HL-60 (cell line): ENCODE measurements at regions not wholly inside any gene's neighbourhood (a gene's known extent, or its start where the extent isn't known, plus 50 kb on each side); places are given as distances from the start of the nearest gene placed in this dataset.

Experiments used
- DNase-seq, 2 experiments: peaks; one replicate each; pipeline ENCODE4 v3.0.0-alpha.2; 2010 to 2020; ENCODE audit warnings: low read depth in 1 of 2, low spot score in 1 of 2
- H3K27ac ChIP-seq: fragments of 250-450 bp; sonication (Bioruptor Pico); replicated peaks from 2 replicates; pipeline ENCODE4 v1.5.1; 2020; ENCODE audit warnings: mild to moderate bottlenecking, moderate library complexity
- H3K27me3 ChIP-seq: fragments of 250-450 bp; sonication (Bioruptor Pico); 2 replicates; pipeline ENCODE4 v1.5.1; 2021; ENCODE audit warnings: mild to moderate bottlenecking, moderate library complexity; ENCODE audit not compliant: insufficient read depth, poor library complexity, severe bottlenecking
- H3K4me3 ChIP-seq: replicated peaks from 2 replicates; pipeline ENCODE4 v1.5.1; 2011; ENCODE audit warnings: mild to moderate bottlenecking, control low read depth, low read length; ENCODE audit not compliant: insufficient read depth
- CTCF ChIP-seq: IDR thresholded peaks from one replicate; pipeline ENCODE4 v1.5.1; 2011; ENCODE audit warnings: low read length, control low read depth, inconsistent platforms; ENCODE audit not compliant: insufficient read depth
- GABPA ChIP-seq: IDR thresholded peaks from 2 replicates; pipeline ENCODE4 v1.6.1; 2012; ENCODE audit warnings: low read depth
- POLR2AphosphoS5 ChIP-seq: IDR thresholded peaks from 2 replicates; pipeline ENCODE4 v1.6.1; 2012; ENCODE audit warnings: low read depth
- SPI1 ChIP-seq: IDR thresholded peaks from 2 replicates; pipeline ENCODE4 v1.6.1; 2012; ENCODE audit warnings: low read depth, mild to moderate bottlenecking, borderline replicate concordance
- TF ChIP-seq, protein P1 (sequence below): IDR thresholded peaks from 2 replicates; pipeline ENCODE4 v1.6.1; 2012; ENCODE audit warnings: low read depth; ENCODE audit not compliant: insufficient replicate concordance

- Histone ChIP-seq H3K4me3 (no peak overlapping the region), H3K27ac (no peak overlapping the region), H3K27me3 (no peaks in the 10 kb centered on the region)
- TF ChIP-seq, protein P1, sequence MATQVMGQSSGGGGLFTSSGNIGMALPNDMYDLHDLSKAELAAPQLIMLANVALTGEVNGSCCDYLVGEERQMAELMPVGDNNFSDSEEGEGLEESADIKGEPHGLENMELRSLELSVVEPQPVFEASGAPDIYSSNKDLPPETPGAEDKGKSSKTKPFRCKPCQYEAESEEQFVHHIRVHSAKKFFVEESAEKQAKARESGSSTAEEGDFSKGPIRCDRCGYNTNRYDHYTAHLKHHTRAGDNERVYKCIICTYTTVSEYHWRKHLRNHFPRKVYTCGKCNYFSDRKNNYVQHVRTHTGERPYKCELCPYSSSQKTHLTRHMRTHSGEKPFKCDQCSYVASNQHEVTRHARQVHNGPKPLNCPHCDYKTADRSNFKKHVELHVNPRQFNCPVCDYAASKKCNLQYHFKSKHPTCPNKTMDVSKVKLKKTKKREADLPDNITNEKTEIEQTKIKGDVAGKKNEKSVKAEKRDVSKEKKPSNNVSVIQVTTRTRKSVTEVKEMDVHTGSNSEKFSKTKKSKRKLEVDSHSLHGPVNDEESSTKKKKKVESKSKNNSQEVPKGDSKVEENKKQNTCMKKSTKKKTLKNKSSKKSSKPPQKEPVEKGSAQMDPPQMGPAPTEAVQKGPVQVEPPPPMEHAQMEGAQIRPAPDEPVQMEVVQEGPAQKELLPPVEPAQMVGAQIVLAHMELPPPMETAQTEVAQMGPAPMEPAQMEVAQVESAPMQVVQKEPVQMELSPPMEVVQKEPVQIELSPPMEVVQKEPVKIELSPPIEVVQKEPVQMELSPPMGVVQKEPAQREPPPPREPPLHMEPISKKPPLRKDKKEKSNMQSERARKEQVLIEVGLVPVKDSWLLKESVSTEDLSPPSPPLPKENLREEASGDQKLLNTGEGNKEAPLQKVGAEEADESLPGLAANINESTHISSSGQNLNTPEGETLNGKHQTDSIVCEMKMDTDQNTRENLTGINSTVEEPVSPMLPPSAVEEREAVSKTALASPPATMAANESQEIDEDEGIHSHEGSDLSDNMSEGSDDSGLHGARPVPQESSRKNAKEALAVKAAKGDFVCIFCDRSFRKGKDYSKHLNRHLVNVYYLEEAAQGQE = no peak
- no peak for TF ChIP-seq SPI1
- TF ChIP-seq GABPA = no peak
- no peak for TF ChIP-seq POLR2AphosphoS5
- DNase-seq = no peak
Observed at GRCh38 chr9:29564564-29564963, 1991.3 kb upstream of the C9orf72 start.

DNA sequence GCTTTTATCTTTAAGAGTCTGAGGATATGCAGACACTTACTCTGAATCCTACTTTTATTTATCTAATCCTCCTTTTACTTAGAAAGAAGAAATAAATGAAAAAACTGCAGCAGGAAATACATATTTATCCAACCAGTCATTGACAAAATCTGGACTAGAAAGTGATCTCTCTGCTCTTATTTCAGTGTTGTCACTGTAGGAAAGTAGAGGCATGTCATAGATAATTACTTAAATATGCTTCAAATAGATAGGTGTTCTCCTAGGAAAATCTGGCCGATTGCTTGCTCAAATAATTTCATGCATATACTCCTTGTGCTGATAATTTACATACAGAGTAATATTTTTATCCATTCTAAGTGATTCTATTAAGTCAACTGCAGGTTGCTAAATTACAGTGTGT, 2001.9 kb upstream of the C9orf72 start:
- no peak overlapping the region for H3K4me3 ChIP-seq
- no peak for DNase-seq
- TF ChIP-seq, protein P1 = no peak
- TF ChIP-seq GABPA = no peak
- no peak for TF ChIP-seq SPI1
- no peak for TF ChIP-seq CTCF
- TF ChIP-seq POLR2AphosphoS5 = no peak
- no peaks in the 10 kb centered on the region for H3K27me3 ChIP-seq
- no peak overlapping the region for H3K27ac ChIP-seq

- no peaks in the 10 kb centered on the region for H3K27me3 ChIP-seq
- no peak for DNase-seq
- H3K27ac ChIP-seq = no peak overlapping the region
- H3K4me3 ChIP-seq = no peak overlapping the region
- TF ChIP-seq POLR2AphosphoS5 (no peak), SPI1 (no peak), CTCF (no peak), GABPA (no peak)
- TF ChIP-seq, protein P1 = no peak
Observed at GRCh38 chr9:29588361-29588760, 2015.1 kb upstream of the C9orf72 start.

GRCh38 chr9:29609282-29609681, 2036.0 kb upstream of the C9orf72 start:
- no peak overlapping the region for H3K27ac ChIP-seq
- no peak overlapping the region for H3K4me3 ChIP-seq
- TF ChIP-seq CTCF (no peak), GABPA (no peak), POLR2AphosphoS5 (no peak), SPI1 (no peak)
- TF ChIP-seq, protein P1 = no peak
- DNase-seq = no peak
- no peaks in the 10 kb centered on the region for H3K27me3 ChIP-seq
